HEK293 (cell line): ENCODE measurements at regions not wholly inside any gene's neighbourhood (a gene's known extent, or its start where the extent isn't known, plus 50 kb on each side); places are given as distances from the start of the nearest gene placed in this dataset.

Experiments
- CTCF ChIA-PET: fragments of 350-600 bp; formaldehyde crosslinking; extraction: SDS; loops from one replicate; lab custom pipeline; 2021; ENCODE audit warnings: antibody characterized with exemption; lab: Yijun Ruan, JAX
- POLR2A ChIA-PET: fragments of 300-600 bp; formaldehyde crosslinking; extraction: SDS; loops from one replicate; lab custom pipeline; 2020; ENCODE audit warnings: antibody characterized with exemption, inconsistent platforms; lab: Yijun Ruan, JAX
- H3K27ac ChIP-seq: fragments of 200-500 bp; sonication (Bioruptor generic); 2 replicates; pipeline ENCODE4 v1.5.1; 2014; ENCODE audit warnings: low read depth, low read length, control low read depth, inconsistent platforms; ENCODE audit errors: extremely low read depth
- H3K36me3 ChIP-seq, 2 experiments: fragments of 200-500 bp in 1 of 2; sonication (Bioruptor generic) in 1 of 2; 1 replicate in 1 of 2; 2 replicates in 1 of 2; pipeline ENCODE4 v1.5.1; 2014 to 2017; ENCODE audit warnings: inconsistent platforms in 2 of 2, low read length in 2 of 2; ENCODE audit not compliant: control insufficient read depth in 2 of 2, insufficient read depth in 1 of 2
- H3K4me1 ChIP-seq: fragments of 200-500 bp; sonication (Bioruptor generic); 2 replicates; pipeline ENCODE4 v1.5.1; 2014; ENCODE audit warnings: mild to moderate bottlenecking, low read length, inconsistent platforms; ENCODE audit not compliant: control insufficient read depth, insufficient read depth
- H3K4me3 ChIP-seq: 2 replicates; pipeline ENCODE4 v1.5.1; 2011; ENCODE audit warnings: low read depth, mild to moderate bottlenecking, control low read depth, low read length, moderate library complexity
- H3K9me3 ChIP-seq: fragments of 200-500 bp; sonication (Bioruptor generic); 2 replicates; pipeline ENCODE4 v1.5.1; 2014; ENCODE audit warnings: low read depth, low read length, inconsistent platforms; ENCODE audit not compliant: control insufficient read depth, insufficient read depth
- FEZF1 ChIP-seq: fragments of 450-650 bp; formaldehyde crosslinking; IDR thresholded peaks from 2 replicates; pipeline ENCODE4 v1.5.1; 2016; ENCODE audit warnings: missing biosample characterization, missing genetic modification characterization
- HOXD13 ChIP-seq: sonication (generic); formaldehyde crosslinking; IDR thresholded peaks from 2 replicates; pipeline ENCODE4 v1.8.0; 2022; ENCODE audit warnings: missing genetic modification reagents, borderline replicate concordance
- KLF16 ChIP-seq: fragments of 450-650 bp; formaldehyde crosslinking; IDR thresholded peaks from 2 replicates; pipeline ENCODE4 v1.5.1; 2017; ENCODE audit warnings: missing biosample characterization, missing genetic modification characterization
- RBAK ChIP-seq: fragments of 450-650 bp; formaldehyde crosslinking; IDR thresholded peaks from 2 replicates; pipeline ENCODE4 v1.5.1; 2016; ENCODE audit warnings: missing biosample characterization, missing genetic modification characterization
- TRIM28 ChIP-seq: IDR thresholded peaks from 2 replicates; pipeline ENCODE4 v1.6.1; 2011; ENCODE audit warnings: low read length, control low read depth, borderline replicate concordance
- ZNF202 ChIP-seq: fragments of 450-650 bp; formaldehyde crosslinking; IDR thresholded peaks from 2 replicates; pipeline ENCODE4 v1.5.1; 2016; ENCODE audit warnings: missing biosample characterization, missing genetic modification characterization, borderline replicate concordance
- ZNF23 ChIP-seq: fragments of 450-650 bp; formaldehyde crosslinking; IDR thresholded peaks from 2 replicates; pipeline ENCODE4 v1.5.1; 2016; ENCODE audit warnings: missing biosample characterization, missing genetic modification characterization, borderline replicate concordance
- ZNF239 ChIP-seq: fragments of 450-650 bp; formaldehyde crosslinking; IDR thresholded peaks from 2 replicates; pipeline ENCODE4 v1.5.1; 2016; ENCODE audit warnings: missing biosample characterization, missing genetic modification characterization
- ZNF335 ChIP-seq: fragments of 450-650 bp; formaldehyde crosslinking; conservative IDR thresholded peaks from 2 replicates; pipeline ENCODE4 v1.5.1; 2016; ENCODE audit warnings: missing biosample characterization, missing genetic modification characterization
- ZNF366 ChIP-seq: fragments of 450-650 bp; formaldehyde crosslinking; conservative IDR thresholded peaks from 2 replicates; pipeline ENCODE4 v1.5.1; 2016; ENCODE audit warnings: missing biosample characterization, missing genetic modification characterization
- ZNF394 ChIP-seq: fragments of 450-650 bp; formaldehyde crosslinking; IDR thresholded peaks from 2 replicates; pipeline ENCODE4 v1.5.1; 2016; ENCODE audit warnings: missing biosample characterization, missing genetic modification characterization, mild to moderate bottlenecking, moderate library complexity, borderline replicate concordance
- ZNF404 ChIP-seq: fragments of 450-650 bp; formaldehyde crosslinking; IDR thresholded peaks from 2 replicates; pipeline ENCODE4 v1.5.1; 2017; ENCODE audit warnings: missing biosample characterization, missing genetic modification characterization
- ZNF426 ChIP-seq: fragments of 450-650 bp; formaldehyde crosslinking; IDR thresholded peaks from 2 replicates; pipeline ENCODE4 v1.5.1; 2017; ENCODE audit warnings: missing biosample characterization, missing genetic modification characterization, mild to moderate bottlenecking, inconsistent platforms, moderate library complexity
- ZNF530 ChIP-seq: fragments of 450-650 bp; formaldehyde crosslinking; IDR thresholded peaks from 2 replicates; pipeline ENCODE4 v1.5.1; 2016; ENCODE audit warnings: low read depth, missing biosample characterization, missing genetic modification characterization
- ZNF555 ChIP-seq: fragments of 450-650 bp; formaldehyde crosslinking; conservative IDR thresholded peaks from 2 replicates; pipeline ENCODE4 v1.5.1; 2017; ENCODE audit warnings: missing biosample characterization, mild to moderate bottlenecking, missing genetic modification characterization, inconsistent platforms
- ZNF560 ChIP-seq: fragments of 450-650 bp; formaldehyde crosslinking; IDR thresholded peaks from 2 replicates; pipeline ENCODE4 v1.5.1; 2017; ENCODE audit warnings: missing biosample characterization, missing genetic modification characterization, borderline replicate concordance
- ZNF623 ChIP-seq: fragments of 450-650 bp; formaldehyde crosslinking; IDR thresholded peaks from 2 replicates; pipeline ENCODE4 v1.5.1; 2016; ENCODE audit warnings: missing biosample characterization, missing genetic modification characterization
- ZNF777 ChIP-seq: fragments of 450-650 bp; formaldehyde crosslinking; IDR thresholded peaks from 2 replicates; pipeline ENCODE4 v1.5.1; 2017; ENCODE audit warnings: missing biosample characterization, missing genetic modification characterization, borderline replicate concordance
- ZNF792 ChIP-seq: fragments of 450-650 bp; formaldehyde crosslinking; IDR thresholded peaks from 2 replicates; pipeline ENCODE4 v1.5.1; 2016; ENCODE audit warnings: missing biosample characterization, missing genetic modification characterization
- ZNF837 ChIP-seq: fragments of 450-650 bp; formaldehyde crosslinking; IDR thresholded peaks from 2 replicates; pipeline ENCODE4 v1.5.1; 2016; ENCODE audit warnings: missing biosample characterization, missing genetic modification characterization
- ZXDB ChIP-seq: fragments of 450-650 bp; formaldehyde crosslinking; IDR thresholded peaks from 2 replicates; pipeline ENCODE4 v1.5.1; 2016; ENCODE audit warnings: missing biosample characterization, missing genetic modification characterization
- TF ChIP-seq, protein P1 (sequence below): fragments of 450-650 bp; formaldehyde crosslinking; IDR thresholded peaks from 2 replicates; pipeline ENCODE4 v1.5.1; 2017; ENCODE audit warnings: missing biosample characterization, missing genetic modification characterization
- TF ChIP-seq, protein P2 (sequence below): fragments of 450-650 bp; formaldehyde crosslinking; IDR thresholded peaks from 2 replicates; pipeline ENCODE4 v1.5.1; 2016; ENCODE audit warnings: missing biosample characterization, missing genetic modification characterization
- TF ChIP-seq, protein P3 (sequence below): fragments of 450-650 bp; formaldehyde crosslinking; IDR thresholded peaks from 2 replicates; pipeline ENCODE4 v1.5.1; 2016; ENCODE audit warnings: missing biosample characterization, missing genetic modification characterization
- TF ChIP-seq, protein P4 (sequence below): fragments of 450-650 bp; formaldehyde crosslinking; IDR thresholded peaks from 2 replicates; pipeline ENCODE4 v1.5.1; 2016; ENCODE audit warnings: missing biosample characterization, missing genetic modification characterization

DNA sequence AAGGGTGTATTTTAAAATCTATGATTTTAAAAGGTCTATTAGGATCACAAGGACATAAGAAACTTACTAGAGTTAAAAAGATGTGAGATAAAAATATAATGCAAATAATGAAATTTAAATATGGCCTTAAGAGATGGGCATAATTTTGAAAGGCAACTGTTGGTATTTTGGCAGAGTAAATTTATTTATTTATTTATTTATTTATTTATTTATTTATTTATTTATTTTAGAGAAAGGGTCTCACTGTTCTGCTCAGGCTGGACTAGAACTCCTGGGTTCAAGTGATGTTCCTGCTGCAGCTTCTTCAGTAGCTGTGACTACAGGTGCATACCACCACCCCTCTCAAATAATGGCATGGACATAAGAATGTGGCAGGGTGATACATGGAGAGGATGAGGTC lies 932.1 kb upstream of the LCORL start (continued):
- TF ChIP-seq, protein P1, sequence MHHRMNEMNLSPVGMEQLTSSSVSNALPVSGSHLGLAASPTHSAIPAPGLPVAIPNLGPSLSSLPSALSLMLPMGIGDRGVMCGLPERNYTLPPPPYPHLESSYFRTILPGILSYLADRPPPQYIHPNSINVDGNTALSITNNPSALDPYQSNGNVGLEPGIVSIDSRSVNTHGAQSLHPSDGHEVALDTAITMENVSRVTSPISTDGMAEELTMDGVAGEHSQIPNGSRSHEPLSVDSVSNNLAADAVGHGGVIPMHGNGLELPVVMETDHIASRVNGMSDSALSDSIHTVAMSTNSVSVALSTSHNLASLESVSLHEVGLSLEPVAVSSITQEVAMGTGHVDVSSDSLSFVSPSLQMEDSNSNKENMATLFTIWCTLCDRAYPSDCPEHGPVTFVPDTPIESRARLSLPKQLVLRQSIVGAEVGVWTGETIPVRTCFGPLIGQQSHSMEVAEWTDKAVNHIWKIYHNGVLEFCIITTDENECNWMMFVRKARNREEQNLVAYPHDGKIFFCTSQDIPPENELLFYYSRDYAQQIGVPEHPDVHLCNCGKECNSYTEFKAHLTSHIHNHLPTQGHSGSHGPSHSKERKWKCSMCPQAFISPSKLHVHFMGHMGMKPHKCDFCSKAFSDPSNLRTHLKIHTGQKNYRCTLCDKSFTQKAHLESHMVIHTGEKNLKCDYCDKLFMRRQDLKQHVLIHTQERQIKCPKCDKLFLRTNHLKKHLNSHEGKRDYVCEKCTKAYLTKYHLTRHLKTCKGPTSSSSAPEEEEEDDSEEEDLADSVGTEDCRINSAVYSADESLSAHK (tag by site-specific recombination), result no peak
- TF ChIP-seq ZNF394 (peak; percentile 68), ZNF623 (tag by site-specific recombination) (peak; percentile 39; the same call in 1 of the 2 replicates), ZNF530 (tag by site-specific recombination) (no peak), ZNF335 (tag by site-specific recombination) (no peak), ZNF555 (tag by site-specific recombination) (peak; percentile 67), ZNF239 (tag by site-specific recombination) (no peak), ZNF202 (0 out of 2 replicates have a peak, but pooled peaks have one; percentile 54), ZNF404 (tag by site-specific recombination) (no peak)

DNA sequence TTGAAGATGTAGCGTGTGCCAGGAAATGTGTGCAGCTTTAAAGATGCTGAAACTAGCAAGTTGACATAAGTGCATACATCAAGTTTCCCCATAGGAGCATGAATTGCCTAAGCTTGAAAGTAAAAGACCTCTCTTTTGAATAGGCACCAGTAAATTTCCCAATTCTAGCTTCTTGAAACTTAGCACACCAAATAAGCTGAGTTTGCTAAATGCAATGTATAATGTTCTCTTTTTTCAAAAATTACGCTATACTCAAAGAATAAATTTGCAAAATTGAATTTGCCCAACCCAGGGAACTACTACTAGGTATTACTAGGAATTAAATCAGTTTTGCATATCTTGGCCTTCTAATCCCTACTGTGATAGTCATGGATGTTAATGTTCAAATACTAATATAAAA lies 923.9 kb upstream of the LCORL start:
- Histone ChIP-seq H3K27ac (no peak overlapping the region), H3K4me1 (no peaks in the 10 kb centered on the region), H3K9me3 (no peaks in the 10 kb centered on the region), H3K4me3 (no peak overlapping the region), H3K36me3 (no peaks in the 10 kb centered on the region)
- ChIA-PET POLR2A (no interaction called here), CTCF (interaction anchor here (0.6 kb wide), 1 partner anchor 222 kb away, joined by 4 read pairs; no protein-coding TSS in a partner anchor)
- TF ChIP-seq ZNF792 (tag by site-specific recombination), result no peak

DNA sequence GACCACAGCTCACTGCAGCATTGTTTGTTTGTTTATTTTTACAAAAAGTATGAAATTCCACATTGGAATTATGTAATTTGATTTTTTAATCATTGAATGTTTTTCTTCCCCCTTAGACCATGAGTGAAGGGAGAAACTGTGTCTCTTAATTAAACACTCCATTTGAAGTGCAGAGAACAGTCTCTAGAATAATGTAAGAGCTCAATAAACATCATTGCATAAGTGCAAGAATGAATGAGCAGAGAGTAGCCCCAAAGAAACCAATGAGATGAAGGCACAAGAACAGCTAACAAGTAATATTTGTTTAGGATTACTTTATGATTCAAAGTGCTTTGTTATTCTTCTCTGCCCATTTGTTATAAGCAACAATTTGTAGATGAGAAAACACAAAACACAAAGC lies 921.3 kb upstream of the LCORL start:
- H3K27ac ChIP-seq, result no peak overlapping the region
- no peak overlapping the region for H3K4me3 ChIP-seq
- H3K36me3 ChIP-seq, result no peaks in the 10 kb centered on the region
- H3K4me1 ChIP-seq, result no peaks in the 10 kb centered on the region
- H3K9me3 ChIP-seq, result no peaks in the 10 kb centered on the region
- ChIA-PET CTCF (no interaction called here), POLR2A (no interaction called here)
- no peak for TF ChIP-seq ZNF366 (tag by site-specific recombination)
- no peak for TF ChIP-seq TRIM28
- TF ChIP-seq FEZF1, result no peak
- TF ChIP-seq ZXDB (tag by site-specific recombination), result no peak
- no peak for TF ChIP-seq ZNF837 (tag by site-specific recombination)
- no peak for TF ChIP-seq HOXD13 (CRISPR knock-in tag)
- TF ChIP-seq, protein P2, sequence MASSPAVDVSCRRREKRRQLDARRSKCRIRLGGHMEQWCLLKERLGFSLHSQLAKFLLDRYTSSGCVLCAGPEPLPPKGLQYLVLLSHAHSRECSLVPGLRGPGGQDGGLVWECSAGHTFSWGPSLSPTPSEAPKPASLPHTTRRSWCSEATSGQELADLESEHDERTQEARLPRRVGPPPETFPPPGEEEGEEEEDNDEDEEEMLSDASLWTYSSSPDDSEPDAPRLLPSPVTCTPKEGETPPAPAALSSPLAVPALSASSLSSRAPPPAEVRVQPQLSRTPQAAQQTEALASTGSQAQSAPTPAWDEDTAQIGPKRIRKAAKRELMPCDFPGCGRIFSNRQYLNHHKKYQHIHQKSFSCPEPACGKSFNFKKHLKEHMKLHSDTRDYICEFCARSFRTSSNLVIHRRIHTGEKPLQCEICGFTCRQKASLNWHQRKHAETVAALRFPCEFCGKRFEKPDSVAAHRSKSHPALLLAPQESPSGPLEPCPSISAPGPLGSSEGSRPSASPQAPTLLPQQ (tag by site-specific recombination), result no peak
- no peak for TF ChIP-seq ZNF23 (tag by site-specific recombination)
- no peak for TF ChIP-seq RBAK (tag by site-specific recombination)
- TF ChIP-seq, protein P3, sequence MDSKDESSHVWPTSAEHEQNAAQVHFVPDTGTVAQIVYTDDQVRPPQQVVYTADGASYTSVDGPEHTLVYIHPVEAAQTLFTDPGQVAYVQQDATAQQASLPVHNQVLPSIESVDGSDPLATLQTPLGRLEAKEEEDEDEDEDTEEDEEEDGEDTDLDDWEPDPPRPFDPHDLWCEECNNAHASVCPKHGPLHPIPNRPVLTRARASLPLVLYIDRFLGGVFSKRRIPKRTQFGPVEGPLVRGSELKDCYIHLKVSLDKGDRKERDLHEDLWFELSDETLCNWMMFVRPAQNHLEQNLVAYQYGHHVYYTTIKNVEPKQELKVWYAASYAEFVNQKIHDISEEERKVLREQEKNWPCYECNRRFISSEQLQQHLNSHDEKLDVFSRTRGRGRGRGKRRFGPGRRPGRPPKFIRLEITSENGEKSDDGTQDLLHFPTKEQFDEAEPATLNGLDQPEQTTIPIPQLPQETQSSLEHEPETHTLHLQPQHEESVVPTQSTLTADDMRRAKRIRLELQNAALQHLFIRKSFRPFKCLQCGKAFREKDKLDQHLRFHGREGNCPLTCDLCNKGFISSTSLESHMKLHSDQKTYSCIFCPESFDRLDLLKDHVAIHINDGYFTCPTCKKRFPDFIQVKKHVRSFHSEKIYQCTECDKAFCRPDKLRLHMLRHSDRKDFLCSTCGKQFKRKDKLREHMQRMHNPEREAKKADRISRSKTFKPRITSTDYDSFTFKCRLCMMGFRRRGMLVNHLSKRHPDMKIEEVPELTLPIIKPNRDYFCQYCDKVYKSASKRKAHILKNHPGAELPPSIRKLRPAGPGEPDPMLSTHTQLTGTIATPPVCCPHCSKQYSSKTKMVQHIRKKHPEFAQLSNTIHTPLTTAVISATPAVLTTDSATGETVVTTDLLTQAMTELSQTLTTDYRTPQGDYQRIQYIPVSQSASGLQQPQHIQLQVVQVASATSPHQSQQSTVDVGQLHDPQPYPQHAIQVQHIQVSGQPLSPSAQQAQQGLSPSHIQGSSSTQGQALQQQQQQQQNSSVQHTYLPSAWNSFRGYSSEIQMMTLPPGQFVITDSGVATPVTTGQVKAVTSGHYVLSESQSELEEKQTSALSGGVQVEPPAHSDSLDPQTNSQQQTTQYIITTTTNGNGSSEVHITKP (tag by site-specific recombination), result no peak
- TF ChIP-seq KLF16, result no peak
- no peak for TF ChIP-seq ZNF777 (tag by site-specific recombination)
- TF ChIP-seq ZNF560 (tag by site-specific recombination), result no peak
- TF ChIP-seq, protein P4, sequence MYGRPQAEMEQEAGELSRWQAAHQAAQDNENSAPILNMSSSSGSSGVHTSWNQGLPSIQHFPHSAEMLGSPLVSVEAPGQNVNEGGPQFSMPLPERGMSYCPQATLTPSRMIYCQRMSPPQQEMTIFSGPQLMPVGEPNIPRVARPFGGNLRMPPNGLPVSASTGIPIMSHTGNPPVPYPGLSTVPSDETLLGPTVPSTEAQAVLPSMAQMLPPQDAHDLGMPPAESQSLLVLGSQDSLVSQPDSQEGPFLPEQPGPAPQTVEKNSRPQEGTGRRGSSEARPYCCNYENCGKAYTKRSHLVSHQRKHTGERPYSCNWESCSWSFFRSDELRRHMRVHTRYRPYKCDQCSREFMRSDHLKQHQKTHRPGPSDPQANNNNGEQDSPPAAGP, result no peak
- TF ChIP-seq ZNF426, result no peak
